ENCODE measurements at regions not wholly inside any gene's neighbourhood (a gene's known extent, or its start where the extent isn't known, plus 50 kb on each side); places are given as distances from the start of the nearest gene placed in this dataset.
"Not testable (repeated sequence)": the region's sequence is repeated elsewhere in the genome, so short reads cannot be mapped to it uniquely, and the experiment has no call there.

- no peak overlapping the region for H3K4me3 ChIP-seq (replicated peaks; ENCODE audit: low read depth, low read length)
- no peak for TF ChIP-seq CTCF (IDR thresholded peaks at IDR 0.05; ENCODE audit: insufficient read depth, low read length, poor library complexity, severe bottlenecking)
- H3K36me3 ChIP-seq (ENCODE audit: control insufficient read depth, insufficient read depth, low read length) = no peaks in the 10 kb centered on the region
- H3K27me3 ChIP-seq (replicated peaks; ENCODE audit: control insufficient read depth, insufficient read depth, low read length) = no peaks in the 10 kb centered on the region
- no peak for DNase-seq (ENCODE audit: extremely low read depth, insufficient read length)
Observed at GRCh38 chr19:23597661-23598060, 89.4 kb downstream of the ZNF675 start.

GRCh38 chr19:23596872-23597271 is 90.1 kb downstream of the ZNF675 start:
- H3K4me3 ChIP-seq (replicated peaks; ENCODE audit: low read depth, low read length) = no peak overlapping the region
- no peaks in the 10 kb centered on the region for H3K27me3 ChIP-seq (replicated peaks; ENCODE audit: control insufficient read depth, insufficient read depth, low read length)
- TF ChIP-seq CTCF (IDR thresholded peaks at IDR 0.05; ENCODE audit: insufficient read depth, low read length, poor library complexity, severe bottlenecking) = no peak
- no peaks in the 10 kb centered on the region for H3K36me3 ChIP-seq (ENCODE audit: control insufficient read depth, insufficient read depth, low read length)
- no peak for DNase-seq (ENCODE audit: extremely low read depth, insufficient read length)

- not testable (repeated sequence) for H3K36me3 ChIP-seq (ENCODE audit: control insufficient read depth, insufficient read depth, low read length); H3K27me3 ChIP-seq (replicated peaks; ENCODE audit: control insufficient read depth, insufficient read depth, low read length); DNase-seq (ENCODE audit: extremely low read depth, insufficient read length); H3K4me3 ChIP-seq (replicated peaks; ENCODE audit: low read depth, low read length)
Observed at GRCh38 chr19:23594311-23594710, 92.7 kb downstream of the ZNF675 start.

GRCh38 chr19:23587546-23587945 is 99.5 kb downstream of the ZNF675 start:
- DNase-seq (ENCODE audit: extremely low read depth, insufficient read length) = no peak
- Histone ChIP-seq H3K36me3 (ENCODE audit: control insufficient read depth, insufficient read depth, low read length) (no peaks in the 10 kb centered on the region), H3K27me3 (replicated peaks; ENCODE audit: control insufficient read depth, insufficient read depth, low read length) (no peaks in the 10 kb centered on the region), H3K4me3 (replicated peaks; ENCODE audit: low read depth, low read length) (no peak overlapping the region)
- no peak for TF ChIP-seq CTCF (IDR thresholded peaks at IDR 0.05; ENCODE audit: insufficient read depth, low read length, poor library complexity, severe bottlenecking)

GRCh38 chr19:23577501-23577900 is 109.5 kb downstream of the ZNF675 start:
- no peak for TF ChIP-seq CTCF (IDR thresholded peaks at IDR 0.05; ENCODE audit: insufficient read depth, low read length, poor library complexity, severe bottlenecking)
- H3K36me3 ChIP-seq (ENCODE audit: control insufficient read depth, insufficient read depth, low read length) = no peaks in the 10 kb centered on the region

GRCh38 chr19:23571175-23571574 is 115.8 kb downstream of the ZNF675 start:
- no peaks in the 10 kb centered on the region for H3K27me3 ChIP-seq (replicated peaks; ENCODE audit: control insufficient read depth, insufficient read depth, low read length)
- no peak overlapping the region for H3K4me3 ChIP-seq (replicated peaks; ENCODE audit: low read depth, low read length)
- H3K36me3 ChIP-seq (ENCODE audit: control insufficient read depth, insufficient read depth, low read length) = no peaks in the 10 kb centered on the region
- no peak for DNase-seq (ENCODE audit: extremely low read depth, insufficient read length)
- no peak for TF ChIP-seq CTCF (IDR thresholded peaks at IDR 0.05; ENCODE audit: insufficient read depth, low read length, poor library complexity, severe bottlenecking)

More at GRCh38 chr19:23577501-23577900, 109.5 kb downstream of the ZNF675 start:
- no peak overlapping the region for H3K4me3 ChIP-seq (replicated peaks; ENCODE audit: low read depth, low read length)
- H3K27me3 ChIP-seq (replicated peaks; ENCODE audit: control insufficient read depth, insufficient read depth, low read length) = no peaks in the 10 kb centered on the region
- no peak for DNase-seq (ENCODE audit: extremely low read depth, insufficient read length)

- not testable (repeated sequence) for DNase-seq (ENCODE audit: extremely low read depth, insufficient read length); H3K27me3 ChIP-seq (replicated peaks; ENCODE audit: control insufficient read depth, insufficient read depth, low read length); H3K4me3 ChIP-seq (replicated peaks; ENCODE audit: low read depth, low read length); H3K36me3 ChIP-seq (ENCODE audit: control insufficient read depth, insufficient read depth, low read length)
Observed at GRCh38 chr19:23568116-23568515, 118.9 kb downstream of the ZNF675 start.

Data from GM06990 (cell line).